Activated CD4-positive, alpha-beta T cell treated with anti-CD3 and anti-CD28 coated beads, Interleukin-2, amount 10 ng/mL, durations not matched to agents 7 days and 5 days (primary cell): ENCODE measurements at regions not wholly inside any gene's neighbourhood (a gene's known extent, or its start where the extent isn't known, plus 50 kb on each side); places are given as distances from the start of the nearest gene placed in this dataset.

Experiments used
- CTCF ChIA-PET: fragments of 350-600 bp; sonication (Branson Sonifier 250); formaldehyde crosslinking; loops from one replicate; lab custom pipeline; 2021; ENCODE audit warnings: antibody characterized with exemption; lab: Charles Lee
- POLR2A ChIA-PET: fragments of 350-600 bp; sonication (Branson Sonifier 250); formaldehyde crosslinking; loops from one replicate; lab custom pipeline; 2021; ENCODE audit warnings: antibody characterized with exemption; lab: Charles Lee
- DNase-seq: peaks from one replicate; pipeline ENCODE4 v3.0.0-alpha.2; 2020
- H3K27ac Mint-ChIP-seq: one replicate; pipeline ENCODE4 v1.8.0; 2021; ENCODE audit warnings: mild to moderate bottlenecking, moderate library complexity, mixed read lengths
- H3K27me3 Mint-ChIP-seq: one replicate; pipeline ENCODE4 v1.8.0; 2021; ENCODE audit warnings: mixed read lengths
- H3K36me3 Mint-ChIP-seq: one replicate; pipeline ENCODE4 v1.8.0; 2021; ENCODE audit warnings: low read depth, mixed read lengths
- H3K4me1 Mint-ChIP-seq: one replicate; pipeline ENCODE4 v1.8.0; 2021; ENCODE audit warnings: mixed read lengths
- H3K4me3 Mint-ChIP-seq: one replicate; pipeline ENCODE4 v1.8.0; 2021; ENCODE audit warnings: mild to moderate bottlenecking, moderate library complexity, mixed read lengths
- H3K9me3 Mint-ChIP-seq: one replicate; pipeline ENCODE4 v1.8.0; 2021; ENCODE audit warnings: mixed read lengths

GRCh38 chr14:65279510-65279909, 133.0 kb upstream of the FUT8 start:
- Mint-ChIP-seq H3K27me3 (no peaks in the 10 kb centered on the region), H3K4me1 (peaks cover 27% of the 10 kb centered on the region), H3K9me3 (no peaks in the 10 kb centered on the region), H3K36me3 (peaks cover 5% of the 10 kb centered on the region), H3K4me3 (no peak overlapping the region), H3K27ac (no peak overlapping the region)
- ChIA-PET POLR2A (no interaction called here), CTCF (interaction anchor here (0.6 kb wide), 1 partner anchor 16 kb away, joined by 3 read pairs; no protein-coding TSS in a partner anchor)
- no peak for DNase-seq

DNA sequence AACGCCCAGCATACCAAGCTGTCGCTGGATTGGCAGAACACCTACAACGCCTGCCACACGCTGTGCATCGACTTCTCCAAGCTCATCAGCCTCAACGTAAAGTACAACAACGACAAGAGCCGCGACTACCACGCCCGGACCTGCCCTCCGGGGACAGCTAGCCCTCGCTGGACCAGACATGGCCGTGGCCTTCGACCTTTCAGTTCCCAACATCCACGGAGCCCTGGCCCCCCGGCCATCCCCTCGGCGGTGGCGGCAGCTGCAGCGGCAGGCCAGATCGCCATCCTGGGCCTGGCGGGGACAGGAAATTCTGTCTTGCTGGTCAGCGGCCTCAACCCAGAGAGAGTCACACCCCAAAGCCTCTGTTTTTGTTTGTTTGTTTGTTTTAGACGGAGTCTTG, 132.6 kb upstream of the FUT8 start:
- ChIA-PET POLR2A (no interaction called here), CTCF (no interaction called here)
- Mint-ChIP-seq H3K36me3 (peaks cover 5% of the 10 kb centered on the region), H3K4me1 (peaks cover 28% of the 10 kb centered on the region), H3K27me3 (no peaks in the 10 kb centered on the region), H3K4me3 (no peak overlapping the region), H3K27ac (no peak overlapping the region), H3K9me3 (no peaks in the 10 kb centered on the region)
- DNase-seq: no peak

- Mint-ChIP-seq H3K27ac (no peak overlapping the region), H3K27me3 (no peaks in the 10 kb centered on the region), H3K4me3 (no peak overlapping the region), H3K36me3 (peaks cover 5% of the 10 kb centered on the region), H3K4me1 (peaks cover 31% of the 10 kb centered on the region), H3K9me3 (no peaks in the 10 kb centered on the region)
- DNase-seq: no peak
- POLR2A ChIA-PET: no interaction called here
- CTCF ChIA-PET: no interaction called here
Measured at GRCh38 chr14:65280653-65281052, 131.9 kb upstream of the FUT8 start.

DNA sequence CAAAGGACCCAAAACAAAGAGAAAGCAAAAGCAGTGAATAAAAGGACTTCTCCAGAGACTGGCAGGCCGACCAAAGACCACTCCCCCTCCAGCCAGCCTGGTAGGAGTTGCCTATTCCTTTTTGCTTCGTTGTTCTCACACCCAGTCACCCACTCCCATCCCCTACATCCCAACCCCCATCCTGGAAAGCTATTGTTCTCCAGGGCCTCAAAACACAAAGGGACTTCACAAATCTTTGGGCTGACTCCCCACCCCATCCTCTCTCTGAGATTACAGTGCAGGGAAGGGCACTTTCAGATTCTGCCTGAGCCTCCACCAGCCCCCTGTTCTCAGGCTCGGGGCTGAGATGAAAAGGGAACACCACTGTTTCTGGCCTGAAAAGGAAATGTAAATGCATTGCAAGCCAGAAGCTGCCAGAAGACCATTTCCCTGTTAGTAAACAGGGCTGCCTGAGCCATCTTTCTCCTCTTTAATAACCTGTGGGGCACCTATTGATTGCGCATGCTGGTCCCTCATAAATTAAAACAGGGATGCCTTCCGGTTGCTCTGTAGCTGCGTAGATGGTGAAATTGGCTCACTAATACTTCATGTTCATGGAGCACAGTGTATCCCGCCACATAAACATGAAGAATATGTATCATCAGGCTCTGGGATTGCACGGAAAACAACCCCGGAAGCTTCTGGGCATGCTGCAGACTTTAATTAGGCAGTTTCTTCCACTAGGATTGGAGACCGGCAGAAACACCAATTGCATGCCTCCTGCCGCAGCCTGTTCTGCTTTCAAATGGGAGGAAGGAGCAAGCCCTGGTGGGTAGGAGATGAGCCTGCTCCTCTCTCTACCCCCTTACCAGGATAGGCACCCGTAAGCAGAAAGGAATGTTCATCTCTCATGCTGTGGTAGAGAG, 130.3 kb upstream of the FUT8 start:
- CTCF ChIA-PET: interaction anchor here (1.1 to 1.3 kb wide), 3 partner anchors 19 to 70 kb away, joined by 3 read pairs; no protein-coding TSS in a partner anchor
- H3K4me1 Mint-ChIP-seq: peaks cover 43% of the 10 kb centered on the region
- H3K27me3 Mint-ChIP-seq: no peaks in the 10 kb centered on the region
- peak overlapping the region; percentile 69 for H3K4me3 Mint-ChIP-seq
- POLR2A ChIA-PET: interaction anchor here (0.7 kb wide), 1 partner anchor 77 kb away, joined by 3 read pairs; no protein-coding TSS in a partner anchor
- H3K27ac Mint-ChIP-seq: peak overlapping the region; percentile 96
- no peaks in the 10 kb centered on the region for H3K9me3 Mint-ChIP-seq
- peaks cover 5% of the 10 kb centered on the region for H3K36me3 Mint-ChIP-seq
- DNase-seq: peak; percentile 56

- Mint-ChIP-seq H3K27ac (peak overlapping the region; percentile 96), H3K36me3 (peaks cover 5% of the 10 kb centered on the region), H3K4me1 (peaks cover 49% of the 10 kb centered on the region), H3K9me3 (no peaks in the 10 kb centered on the region), H3K27me3 (no peaks in the 10 kb centered on the region), H3K4me3 (peak overlapping the region; percentile 69)
- CTCF ChIA-PET: no interaction called here
- POLR2A ChIA-PET: interaction anchor here (0.7 kb wide), 1 partner anchor 8 kb away, joined by 3 read pairs; no protein-coding TSS in a partner anchor
- DNase-seq: no peak
Measured at GRCh38 chr14:65282896-65283253, 129.7 kb upstream of the FUT8 start.

DNA sequence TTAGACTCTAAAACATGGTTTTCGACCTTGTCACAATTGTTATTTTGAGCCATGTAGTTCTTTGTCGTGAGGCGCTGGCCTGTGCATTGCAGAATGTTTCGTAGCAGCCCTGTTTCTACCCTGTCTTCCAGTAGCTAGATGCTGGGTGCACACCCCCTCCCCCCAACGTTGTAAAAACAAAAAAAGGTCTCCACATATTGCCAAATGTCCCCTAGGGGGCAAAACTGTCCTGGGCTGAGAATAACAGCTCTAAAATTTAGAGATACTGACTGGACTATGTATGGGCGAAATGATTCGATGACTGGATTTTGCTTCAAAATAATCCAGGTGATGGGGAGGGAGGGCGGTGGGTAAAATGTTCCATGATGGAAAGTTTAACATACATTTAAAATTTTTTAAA, 126.1 kb upstream of the FUT8 start:
- ChIA-PET POLR2A (interaction anchor here (0.5 to 1.2 kb wide), 5 partner anchors 21 to 127 kb away, joined by 3 to 14 read pairs (median 4); partner anchors contain the start of gene FUT8), CTCF (interaction anchor here (0.5 to 2.0 kb wide), 8 partner anchors 10 to 130 kb away, joined by 3 to 11 read pairs (median 4); no protein-coding TSS in a partner anchor)
- H3K4me1 Mint-ChIP-seq: peaks cover 80% of the 10 kb centered on the region
- no peak overlapping the region for H3K4me3 Mint-ChIP-seq
- peak; percentile 39 for DNase-seq
- peak overlapping the region; percentile 98 for H3K27ac Mint-ChIP-seq
- peaks cover 24% of the 10 kb centered on the region for H3K36me3 Mint-ChIP-seq
- H3K27me3 Mint-ChIP-seq: no peaks in the 10 kb centered on the region
- H3K9me3 Mint-ChIP-seq: peaks cover 7% of the 10 kb centered on the region

DNA sequence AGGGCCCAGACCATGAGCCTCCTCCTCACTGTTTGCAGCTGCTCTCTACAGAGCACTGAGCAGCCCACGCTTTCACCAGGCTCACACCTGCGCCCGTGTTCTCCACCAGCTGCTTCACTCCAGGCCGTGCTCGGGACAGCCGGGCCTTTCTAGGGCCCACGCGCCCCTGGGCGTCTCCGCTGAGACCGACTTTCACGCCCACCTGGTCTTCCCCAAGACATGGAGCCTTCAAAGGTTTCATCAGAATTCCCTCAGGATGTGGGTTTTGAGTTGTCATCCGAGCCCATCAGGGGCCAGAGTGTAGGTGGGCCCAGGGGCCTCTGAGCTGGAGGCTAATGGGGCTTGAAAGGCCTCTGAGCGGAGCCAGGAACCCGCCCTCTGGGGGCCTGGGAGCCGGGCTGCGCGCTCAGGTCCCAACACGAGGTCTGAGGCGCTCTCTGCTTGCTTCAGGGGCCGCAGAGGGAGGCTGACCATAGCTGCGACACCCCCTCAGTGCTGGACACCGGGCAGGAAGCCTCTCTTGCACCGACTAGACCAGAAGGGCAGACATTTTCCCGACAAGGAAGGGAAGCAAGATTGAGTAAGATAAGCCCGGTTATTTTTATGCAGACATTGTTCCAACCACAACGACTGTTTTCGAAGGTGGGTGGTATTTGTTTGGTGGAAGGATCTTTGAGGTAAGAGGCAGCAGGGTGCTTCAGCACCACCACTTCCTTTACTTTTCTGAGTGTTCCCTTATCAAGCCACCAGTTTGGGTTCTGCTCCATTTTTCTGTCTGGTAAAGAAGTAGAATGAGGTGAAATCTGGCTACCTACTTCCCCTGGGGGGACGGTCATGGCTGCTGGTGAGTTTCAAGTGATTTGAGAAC, 125.0 kb upstream of the FUT8 start:
- POLR2A ChIA-PET: interaction anchor here (1.0 to 1.2 kb wide), 2 partner anchors 50 to 124 kb away, joined by 3 to 14 read pairs; partner anchors contain the start of gene FUT8
- CTCF ChIA-PET: interaction anchor here (1.0 to 2.0 kb wide), 3 partner anchors 11 to 17 kb away, joined by 3 to 11 read pairs (median 5); no protein-coding TSS in a partner anchor
- H3K36me3 Mint-ChIP-seq: peaks cover 30% of the 10 kb centered on the region
- H3K9me3 Mint-ChIP-seq: peaks cover 7% of the 10 kb centered on the region
- H3K4me3 Mint-ChIP-seq: peak overlapping the region; percentile 77
- peak; percentile 75 for DNase-seq
- H3K27ac Mint-ChIP-seq: peak overlapping the region; percentile 98
- H3K27me3 Mint-ChIP-seq: no peaks in the 10 kb centered on the region
- peaks cover 79% of the 10 kb centered on the region for H3K4me1 Mint-ChIP-seq

DNA sequence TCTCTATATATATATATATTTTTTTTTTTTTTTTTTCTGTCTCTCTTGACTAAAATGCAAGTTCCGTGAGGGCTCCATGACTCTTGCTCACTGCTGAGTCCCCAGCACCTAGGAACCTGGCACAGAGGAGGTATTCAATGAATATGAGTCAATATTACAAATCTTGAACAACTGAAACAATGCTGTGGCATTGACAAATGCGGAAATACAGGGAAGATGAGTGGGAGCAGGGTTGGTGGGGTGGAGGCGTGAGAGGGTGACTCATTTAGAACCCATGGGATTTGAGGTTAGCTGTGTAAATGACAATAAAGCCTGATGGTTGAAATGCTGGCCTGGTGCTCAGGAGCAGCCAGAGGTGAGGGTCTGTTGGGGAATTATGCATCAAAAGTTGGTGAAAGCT, 121.7 kb upstream of the FUT8 start:
- H3K9me3 Mint-ChIP-seq: peaks cover 7% of the 10 kb centered on the region
- ChIA-PET POLR2A (interaction anchor here (0.6 kb wide), 1 partner anchor 8 kb away, joined by 3 read pairs; no protein-coding TSS in a partner anchor), CTCF (interaction anchor here (1.4 to 2.6 kb wide), 4 partner anchors 10 to 121 kb away, joined by 3 to 9 read pairs (median 6); no protein-coding TSS in a partner anchor)
- no peaks in the 10 kb centered on the region for H3K27me3 Mint-ChIP-seq
- peaks cover 60% of the 10 kb centered on the region for H3K4me1 Mint-ChIP-seq
- peaks cover 28% of the 10 kb centered on the region for H3K36me3 Mint-ChIP-seq
- DNase-seq: no peak
- peak overlapping the region; percentile 74 for H3K27ac Mint-ChIP-seq
- H3K4me3 Mint-ChIP-seq: no peak overlapping the region

GRCh38 chr14:65291531-65291930, 121.0 kb upstream of the FUT8 start:
- Mint-ChIP-seq H3K4me1 (peaks cover 56% of the 10 kb centered on the region), H3K27me3 (no peaks in the 10 kb centered on the region), H3K4me3 (no peak overlapping the region), H3K36me3 (peaks cover 28% of the 10 kb centered on the region), H3K9me3 (peaks cover 7% of the 10 kb centered on the region), H3K27ac (peak overlapping the region; percentile 74)
- DNase-seq: no peak
- POLR2A ChIA-PET: interaction anchor here (0.6 kb wide), 1 partner anchor 8 kb away, joined by 3 read pairs; no protein-coding TSS in a partner anchor
- CTCF ChIA-PET: interaction anchor here (1.0 to 2.2 kb wide), 5 partner anchors 9 to 127 kb away, joined by 3 to 7 read pairs (median 4); no protein-coding TSS in a partner anchor

DNA sequence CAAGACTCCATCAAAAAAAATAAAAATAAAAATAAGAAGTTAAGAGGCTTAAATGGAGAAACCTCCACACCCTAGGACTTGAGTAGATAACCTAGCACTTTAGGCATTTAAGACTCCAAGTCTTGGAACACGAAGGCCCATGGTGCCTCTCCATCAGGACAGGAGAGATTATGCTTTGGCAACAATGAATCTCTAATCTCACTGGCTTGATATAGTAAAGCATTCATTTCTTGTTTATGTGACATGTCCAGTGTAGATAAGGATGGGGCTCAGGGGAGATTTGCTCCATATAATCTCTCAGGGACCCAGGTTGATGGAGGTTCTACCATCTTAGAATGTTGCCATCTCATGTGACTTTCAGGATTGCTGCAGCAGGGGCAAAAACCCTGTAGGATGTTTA, 117.7 kb upstream of the FUT8 start:
- H3K4me1 Mint-ChIP-seq: peaks cover 42% of the 10 kb centered on the region
- no peak overlapping the region for H3K4me3 Mint-ChIP-seq
- CTCF ChIA-PET: interaction anchor here (0.9 kb wide), 1 partner anchor 109 kb away, joined by 3 read pairs; no protein-coding TSS in a partner anchor
- H3K36me3 Mint-ChIP-seq: peaks cover 23% of the 10 kb centered on the region
- no peaks in the 10 kb centered on the region for H3K27me3 Mint-ChIP-seq
- POLR2A ChIA-PET: no interaction called here
- H3K27ac Mint-ChIP-seq: no peak overlapping the region
- no peak for DNase-seq
- peaks cover 2% of the 10 kb centered on the region for H3K9me3 Mint-ChIP-seq

GRCh38 chr14:65296402-65296801, 116.1 kb upstream of the FUT8 start:
- Mint-ChIP-seq H3K9me3 (no peaks in the 10 kb centered on the region), H3K36me3 (peaks cover 15% of the 10 kb centered on the region), H3K4me3 (no peak overlapping the region), H3K27ac (no peak overlapping the region), H3K27me3 (no peaks in the 10 kb centered on the region), H3K4me1 (peaks cover 39% of the 10 kb centered on the region)
- CTCF ChIA-PET: interaction anchor here (0.9 to 1.0 kb wide), 2 partner anchors 21 to 70 kb away, joined by 3 to 4 read pairs; no protein-coding TSS in a partner anchor
- no peak for DNase-seq
- POLR2A ChIA-PET: no interaction called here

- H3K36me3 Mint-ChIP-seq: peaks cover 11% of the 10 kb centered on the region
- POLR2A ChIA-PET: no interaction called here
Measured at GRCh38 chr14:65296876-65297275, 115.7 kb upstream of the FUT8 start.

More at GRCh38 chr14:65296876-65297275, 115.7 kb upstream of the FUT8 start:
- no peaks in the 10 kb centered on the region for H3K27me3 Mint-ChIP-seq
- no peak for DNase-seq
- no peak overlapping the region for H3K27ac Mint-ChIP-seq
- H3K4me1 Mint-ChIP-seq: peaks cover 39% of the 10 kb centered on the region
- H3K4me3 Mint-ChIP-seq: no peak overlapping the region
- CTCF ChIA-PET: interaction anchor here (0.8 to 1.5 kb wide), 3 partner anchors 8 to 88 kb away, joined by 3 to 5 read pairs (median 3); no protein-coding TSS in a partner anchor
- no peaks in the 10 kb centered on the region for H3K9me3 Mint-ChIP-seq
